ENCODE measurements at regions not wholly inside any gene's neighbourhood (a gene's known extent, or its start where the extent isn't known, plus 50 kb on each side); places are given as distances from the start of the nearest gene placed in this dataset.

GRCh38 chr7:25356534-25357151 is 128.4 kb upstream of the NPVF start:
- peaks cover 23% of the 10 kb centered on the region; the same call in 1 of the 2 replicates for H3K27me3 ChIP-seq (ENCODE audit: insufficient read depth, low read length)
- H3K4me3 ChIP-seq (replicated peaks in 1 of 2; ENCODE audit: low read depth in 1 of 2, low read length in 2 of 2) = no peak overlapping the region
- no peak overlapping the region for H2AFZ ChIP-seq (ENCODE audit: low read depth, low read length, poor library complexity, severe bottlenecking)
- H3K4me2 ChIP-seq (ENCODE audit: low read length) = no peak overlapping the region
- no peaks in the 10 kb centered on the region for H3K4me1 ChIP-seq (ENCODE audit: control insufficient read depth in 1 of 2, insufficient read depth in 2 of 2, low read length in 2 of 2)
- H3K9ac ChIP-seq (ENCODE audit: low read length) = no peak overlapping the region
- TF ChIP-seq, protein P1, sequence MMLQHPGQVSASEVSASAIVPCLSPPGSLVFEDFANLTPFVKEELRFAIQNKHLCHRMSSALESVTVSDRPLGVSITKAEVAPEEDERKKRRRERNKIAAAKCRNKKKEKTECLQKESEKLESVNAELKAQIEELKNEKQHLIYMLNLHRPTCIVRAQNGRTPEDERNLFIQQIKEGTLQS (IDR thresholded peaks at IDR 0.05) = no peak
- TF ChIP-seq, protein P2, sequence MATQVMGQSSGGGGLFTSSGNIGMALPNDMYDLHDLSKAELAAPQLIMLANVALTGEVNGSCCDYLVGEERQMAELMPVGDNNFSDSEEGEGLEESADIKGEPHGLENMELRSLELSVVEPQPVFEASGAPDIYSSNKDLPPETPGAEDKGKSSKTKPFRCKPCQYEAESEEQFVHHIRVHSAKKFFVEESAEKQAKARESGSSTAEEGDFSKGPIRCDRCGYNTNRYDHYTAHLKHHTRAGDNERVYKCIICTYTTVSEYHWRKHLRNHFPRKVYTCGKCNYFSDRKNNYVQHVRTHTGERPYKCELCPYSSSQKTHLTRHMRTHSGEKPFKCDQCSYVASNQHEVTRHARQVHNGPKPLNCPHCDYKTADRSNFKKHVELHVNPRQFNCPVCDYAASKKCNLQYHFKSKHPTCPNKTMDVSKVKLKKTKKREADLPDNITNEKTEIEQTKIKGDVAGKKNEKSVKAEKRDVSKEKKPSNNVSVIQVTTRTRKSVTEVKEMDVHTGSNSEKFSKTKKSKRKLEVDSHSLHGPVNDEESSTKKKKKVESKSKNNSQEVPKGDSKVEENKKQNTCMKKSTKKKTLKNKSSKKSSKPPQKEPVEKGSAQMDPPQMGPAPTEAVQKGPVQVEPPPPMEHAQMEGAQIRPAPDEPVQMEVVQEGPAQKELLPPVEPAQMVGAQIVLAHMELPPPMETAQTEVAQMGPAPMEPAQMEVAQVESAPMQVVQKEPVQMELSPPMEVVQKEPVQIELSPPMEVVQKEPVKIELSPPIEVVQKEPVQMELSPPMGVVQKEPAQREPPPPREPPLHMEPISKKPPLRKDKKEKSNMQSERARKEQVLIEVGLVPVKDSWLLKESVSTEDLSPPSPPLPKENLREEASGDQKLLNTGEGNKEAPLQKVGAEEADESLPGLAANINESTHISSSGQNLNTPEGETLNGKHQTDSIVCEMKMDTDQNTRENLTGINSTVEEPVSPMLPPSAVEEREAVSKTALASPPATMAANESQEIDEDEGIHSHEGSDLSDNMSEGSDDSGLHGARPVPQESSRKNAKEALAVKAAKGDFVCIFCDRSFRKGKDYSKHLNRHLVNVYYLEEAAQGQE (IDR thresholded peaks at IDR 0.05; ENCODE audit: low read depth) = no peak
- TF ChIP-seq SIN3A (IDR thresholded peaks at IDR 0.05; ENCODE audit: low read depth) = no peak
- no peak for TF ChIP-seq RAD21 (IDR thresholded peaks at IDR 0.05; ENCODE audit: low read depth)
- TF ChIP-seq TCF7L2 (IDR thresholded peaks at IDR 0.05; ENCODE audit: borderline replicate concordance, extremely low read depth, insufficient read depth, insufficient read length) = no peak
- no peak for TF ChIP-seq CEBPB (IDR thresholded peaks at IDR 0.05; ENCODE audit: low read depth)
- TF ChIP-seq EZH2phosphoT487 (IDR thresholded peaks at IDR 0.05; ENCODE audit: borderline replicate concordance) = no peak
- TF ChIP-seq, protein P3, sequence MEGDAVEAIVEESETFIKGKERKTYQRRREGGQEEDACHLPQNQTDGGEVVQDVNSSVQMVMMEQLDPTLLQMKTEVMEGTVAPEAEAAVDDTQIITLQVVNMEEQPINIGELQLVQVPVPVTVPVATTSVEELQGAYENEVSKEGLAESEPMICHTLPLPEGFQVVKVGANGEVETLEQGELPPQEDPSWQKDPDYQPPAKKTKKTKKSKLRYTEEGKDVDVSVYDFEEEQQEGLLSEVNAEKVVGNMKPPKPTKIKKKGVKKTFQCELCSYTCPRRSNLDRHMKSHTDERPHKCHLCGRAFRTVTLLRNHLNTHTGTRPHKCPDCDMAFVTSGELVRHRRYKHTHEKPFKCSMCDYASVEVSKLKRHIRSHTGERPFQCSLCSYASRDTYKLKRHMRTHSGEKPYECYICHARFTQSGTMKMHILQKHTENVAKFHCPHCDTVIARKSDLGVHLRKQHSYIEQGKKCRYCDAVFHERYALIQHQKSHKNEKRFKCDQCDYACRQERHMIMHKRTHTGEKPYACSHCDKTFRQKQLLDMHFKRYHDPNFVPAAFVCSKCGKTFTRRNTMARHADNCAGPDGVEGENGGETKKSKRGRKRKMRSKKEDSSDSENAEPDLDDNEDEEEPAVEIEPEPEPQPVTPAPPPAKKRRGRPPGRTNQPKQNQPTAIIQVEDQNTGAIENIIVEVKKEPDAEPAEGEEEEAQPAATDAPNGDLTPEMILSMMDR (IDR thresholded peaks at IDR 0.05 in 2 of 3, conservative IDR thresholded peaks at IDR 0.05 in 1 of 3; ENCODE audit: borderline replicate concordance in 1 of 3, insufficient read depth in 1 of 3, low read depth in 2 of 3, low read length in 2 of 3) = no peak
- TF ChIP-seq EZH2 (IDR thresholded peaks at IDR 0.05) = no peak
- no peak for TF ChIP-seq ELF1 (IDR thresholded peaks at IDR 0.05; ENCODE audit: borderline replicate concordance, low read depth)
- TF ChIP-seq MAX (IDR thresholded peaks at IDR 0.05) = no peak
- no peak for TF ChIP-seq POLR2AphosphoS5 (IDR thresholded peaks at IDR 0.05; ENCODE audit: low read depth, low read length)
- ChIA-PET RAD21 (ENCODE audit: low non-redundant PET in 1 of 2, low total read pairs in 2 of 2, uncharacterized antibody in 2 of 2, unreplicated experiment in 2 of 2) (no interaction called here), CTCF (no interaction called here), POLR2A (no interaction called here)
- no peaks in the 10 kb centered on the region for H3K36me3 ChIP-seq (ENCODE audit: control insufficient read depth in 1 of 2, insufficient read depth in 2 of 2, low read length in 2 of 2)
- H3K27ac ChIP-seq (ENCODE audit: low read depth, low read length) = no peak overlapping the region
- no peak for DNase-seq (ENCODE audit: low read depth, low spot score)
- no peaks in the 10 kb centered on the region for H4K20me1 ChIP-seq (ENCODE audit: insufficient read depth)
- intact Hi-C loops (cut with micrococcal nuclease) = no loop called here
- H3K9me2 ChIP-seq (ENCODE audit: insufficient read depth) = no peaks in the 10 kb centered on the region; the same call in 1 of the 2 replicates
- no TSS peak for BruUV-seq (replicated peaks)
- H3K9me3 ChIP-seq (ENCODE audit: control insufficient read depth in 1 of 2, insufficient read depth in 1 of 2, low read depth in 1 of 2, low read length in 2 of 2) = no peaks in the 10 kb centered on the region
- H3K79me2 ChIP-seq (ENCODE audit: insufficient read depth, low read length) = no peaks in the 10 kb centered on the region
- ATAC-seq = no peak

Measured in HCT116 (cell line).